GM18508 (cell line): ENCODE measurements at regions not wholly inside any gene's neighbourhood (a gene's known extent, or its start where the extent isn't known, plus 50 kb on each side); places are given as distances from the start of the nearest gene placed in this dataset.
"Not testable (repeated sequence)": the region's sequence is repeated elsewhere in the genome, so short reads cannot be mapped to it uniquely, and the experiment has no call there.

Experiments
- ATAC-seq: cut with Tn5 transposase; IDR thresholded peaks from one replicate; pipeline ENCODE4 v1.9.1; 2021; ENCODE audit warnings: moderate number of reproducible peaks; ENCODE audit not compliant: insufficient read depth, unreplicated experiment

DNA sequence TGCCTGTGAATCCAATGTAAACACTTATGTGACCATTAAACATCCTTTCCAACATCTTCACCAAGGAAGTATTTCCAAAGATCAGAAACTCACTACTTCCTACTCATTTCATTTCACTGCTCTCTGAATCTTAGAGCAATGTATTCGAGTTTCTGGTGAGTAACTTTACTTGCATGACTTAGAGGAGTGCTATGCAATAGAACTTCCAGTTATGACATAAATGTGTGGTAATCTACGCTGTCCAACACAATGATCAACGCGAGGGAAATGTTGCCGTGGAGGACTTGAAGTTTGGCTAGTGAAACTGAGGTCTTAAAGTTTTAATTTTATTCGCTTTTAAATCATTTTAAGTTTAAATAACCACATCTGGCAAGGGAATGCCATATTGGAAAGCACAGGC is 1326.3 kb downstream of the XPNPEP1 start:
- no peak for ATAC-seq

DNA sequence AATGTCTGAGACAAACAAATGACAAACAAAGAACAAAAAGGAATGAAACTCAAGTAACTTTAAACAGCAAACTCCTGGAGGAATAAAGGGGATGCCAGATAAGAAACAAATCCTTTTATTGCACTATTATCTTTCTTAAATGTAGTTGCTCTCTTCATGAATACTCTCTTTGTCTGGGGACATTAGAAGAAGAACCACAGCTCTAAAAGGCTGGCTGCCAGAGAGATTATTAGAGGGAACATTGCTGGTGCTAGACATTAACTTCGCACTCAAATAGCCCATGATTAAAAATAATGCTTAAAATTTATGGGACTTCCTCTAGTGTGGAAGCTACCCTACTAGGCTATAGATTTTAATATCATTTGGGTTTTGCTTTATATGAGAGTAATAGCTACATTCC is 1330.4 kb downstream of the XPNPEP1 start:
- no peak for ATAC-seq

DNA sequence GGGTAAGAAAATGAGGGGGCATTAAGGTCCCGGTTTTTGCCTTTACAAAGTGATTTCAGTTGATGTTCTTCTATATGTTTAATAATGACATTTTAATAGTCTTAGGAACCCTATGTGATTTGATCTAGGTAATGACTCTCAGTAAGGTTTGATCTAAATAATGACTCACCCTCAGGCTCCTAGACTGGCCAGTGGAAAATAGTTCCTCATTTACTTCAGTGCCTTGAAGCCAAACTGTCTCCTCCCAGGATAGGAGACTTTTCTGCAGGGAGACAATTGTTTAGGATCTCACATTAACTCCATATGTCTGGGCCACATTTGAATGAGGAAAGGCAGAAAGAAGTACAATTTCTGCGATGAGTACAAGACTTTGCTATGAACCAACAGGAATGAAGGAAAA is 1331.9 kb downstream of the XPNPEP1 start:
- ATAC-seq: no peak

DNA sequence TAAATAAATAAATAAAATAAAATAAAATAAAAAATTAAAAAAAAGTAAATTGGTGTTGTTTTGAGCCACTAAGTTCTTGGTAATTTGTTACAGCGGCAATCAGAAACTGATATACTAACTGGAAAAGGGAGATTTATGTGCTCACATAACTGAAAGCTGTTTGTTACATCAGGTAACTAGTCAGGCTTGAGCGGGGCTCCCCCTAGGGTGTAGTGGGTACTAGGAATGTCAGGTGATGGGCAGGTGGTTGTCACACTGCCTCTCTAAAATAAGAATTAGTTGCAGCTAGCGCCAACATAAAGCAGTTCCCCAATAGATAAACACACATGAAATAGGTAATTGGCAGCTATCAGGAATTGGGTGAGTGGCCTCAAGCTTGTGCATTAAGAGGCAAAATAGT is 1336.9 kb downstream of the XPNPEP1 start:
- ATAC-seq: no peak

DNA sequence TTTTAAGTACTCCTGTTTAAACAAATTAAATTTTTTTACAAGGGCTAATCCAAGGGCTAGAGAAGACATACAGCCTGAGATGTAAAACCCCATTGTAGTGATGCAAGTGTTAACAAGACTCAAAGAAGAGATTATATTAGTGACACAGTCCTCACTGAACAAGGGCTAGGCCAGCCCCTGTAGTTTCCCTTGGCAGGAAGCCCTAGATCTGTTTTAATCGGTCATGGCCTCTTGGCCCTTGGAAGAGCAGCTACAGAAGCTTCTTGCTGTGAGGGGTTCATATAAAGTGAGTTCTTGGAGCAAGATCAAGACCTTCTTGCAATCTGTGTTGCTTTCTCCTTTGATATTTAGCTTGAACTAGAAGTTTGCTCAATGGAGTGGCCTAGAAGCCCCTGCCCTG is 1339.4 kb downstream of the XPNPEP1 start:
- no peak for ATAC-seq

DNA sequence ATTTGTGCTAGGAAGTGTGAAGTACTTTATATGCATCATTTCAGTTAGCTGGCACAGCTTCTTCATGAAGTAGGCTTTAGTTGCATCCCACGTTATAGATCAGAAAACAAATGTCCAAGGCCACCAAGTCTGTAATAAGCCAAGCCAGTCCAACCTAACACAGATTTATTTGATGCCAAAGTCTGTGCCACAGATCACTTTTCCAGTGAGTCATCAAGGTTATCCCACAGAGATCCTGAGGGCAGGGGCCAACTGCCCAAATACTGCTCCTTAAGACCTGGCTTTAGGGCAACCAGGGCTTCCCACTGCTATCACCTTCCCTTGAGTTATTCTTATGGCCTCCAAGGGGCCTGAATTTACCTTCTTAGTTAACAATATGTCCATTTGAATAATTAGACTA is 1340.4 kb downstream of the XPNPEP1 start:
- no peak for ATAC-seq

DNA sequence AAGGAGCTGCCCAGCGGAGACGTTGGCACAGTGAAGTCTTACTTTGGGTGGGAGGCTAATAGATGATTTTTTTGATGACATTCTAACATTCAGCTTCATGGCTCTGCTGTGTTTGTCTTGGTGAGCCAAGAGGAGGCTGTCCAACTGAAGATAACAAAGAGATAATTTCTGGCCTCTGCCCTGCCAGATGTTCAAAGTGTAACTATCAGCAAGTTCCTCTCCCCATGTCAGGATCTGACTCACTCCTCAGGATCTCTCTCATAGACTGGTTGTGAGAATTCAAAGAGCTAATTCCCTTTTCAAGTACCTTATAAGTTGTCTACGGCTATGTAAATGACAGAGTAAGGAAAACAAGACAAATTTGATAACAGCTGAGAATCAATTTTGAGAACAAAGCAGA is 1340.9 kb downstream of the XPNPEP1 start:
- no peak for ATAC-seq

DNA sequence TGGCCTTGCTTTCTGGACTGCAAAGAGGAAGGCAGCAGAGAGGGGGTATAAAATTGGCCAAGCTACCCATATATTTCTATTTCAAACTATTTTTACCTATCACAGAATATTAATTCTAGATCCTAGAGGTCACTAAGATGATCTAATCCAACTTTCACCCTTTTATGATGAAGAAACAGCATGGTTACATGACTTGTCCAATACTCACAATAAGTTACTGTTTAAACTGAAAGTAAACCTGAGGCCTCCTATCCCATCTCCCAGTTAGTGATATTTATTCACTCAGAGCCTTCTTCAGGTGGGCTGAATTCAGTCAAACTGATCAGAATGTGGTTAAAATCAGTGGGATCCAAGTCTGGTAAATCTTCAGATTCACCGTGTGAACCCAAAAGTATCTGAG is 1345.1 kb downstream of the XPNPEP1 start:
- ATAC-seq: no peak

DNA sequence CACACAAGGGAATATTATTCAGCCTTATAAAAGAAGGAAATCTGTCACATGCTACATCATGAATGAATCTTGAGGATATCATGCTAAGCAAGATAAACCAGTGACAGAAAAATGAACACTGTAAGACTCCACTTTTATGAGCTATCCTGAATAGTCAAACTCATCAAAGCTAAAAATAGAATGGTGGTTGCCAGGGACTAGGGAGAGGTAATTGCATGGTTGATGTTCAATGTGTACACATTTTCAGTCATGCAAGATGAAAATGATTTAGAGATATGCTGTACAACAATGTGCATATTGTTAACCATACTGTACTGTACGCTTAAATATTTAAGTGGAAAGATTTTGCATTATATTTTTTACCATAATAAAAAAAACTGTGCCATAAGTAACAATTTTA is 1349.1 kb downstream of the XPNPEP1 start:
- ATAC-seq: no peak

DNA sequence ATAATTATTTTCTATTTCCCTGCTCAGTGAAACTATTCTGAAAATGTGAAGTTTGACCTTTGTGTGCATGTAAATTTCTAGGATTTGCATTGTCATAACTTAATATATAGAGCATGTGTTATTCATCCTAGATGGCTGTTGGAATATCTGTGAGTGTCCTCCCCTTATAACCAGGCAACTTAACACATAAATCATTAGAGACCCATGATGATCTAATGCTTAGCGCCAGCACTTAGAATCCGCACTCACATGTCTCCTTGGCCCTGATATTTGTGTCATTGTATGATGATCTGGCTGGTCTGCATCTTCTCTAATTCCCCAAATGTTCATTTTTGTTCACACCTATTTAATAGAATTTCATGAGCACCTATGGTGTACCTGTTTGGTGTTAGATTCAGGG is 1354.5 kb downstream of the XPNPEP1 start:
- no peak for ATAC-seq

DNA sequence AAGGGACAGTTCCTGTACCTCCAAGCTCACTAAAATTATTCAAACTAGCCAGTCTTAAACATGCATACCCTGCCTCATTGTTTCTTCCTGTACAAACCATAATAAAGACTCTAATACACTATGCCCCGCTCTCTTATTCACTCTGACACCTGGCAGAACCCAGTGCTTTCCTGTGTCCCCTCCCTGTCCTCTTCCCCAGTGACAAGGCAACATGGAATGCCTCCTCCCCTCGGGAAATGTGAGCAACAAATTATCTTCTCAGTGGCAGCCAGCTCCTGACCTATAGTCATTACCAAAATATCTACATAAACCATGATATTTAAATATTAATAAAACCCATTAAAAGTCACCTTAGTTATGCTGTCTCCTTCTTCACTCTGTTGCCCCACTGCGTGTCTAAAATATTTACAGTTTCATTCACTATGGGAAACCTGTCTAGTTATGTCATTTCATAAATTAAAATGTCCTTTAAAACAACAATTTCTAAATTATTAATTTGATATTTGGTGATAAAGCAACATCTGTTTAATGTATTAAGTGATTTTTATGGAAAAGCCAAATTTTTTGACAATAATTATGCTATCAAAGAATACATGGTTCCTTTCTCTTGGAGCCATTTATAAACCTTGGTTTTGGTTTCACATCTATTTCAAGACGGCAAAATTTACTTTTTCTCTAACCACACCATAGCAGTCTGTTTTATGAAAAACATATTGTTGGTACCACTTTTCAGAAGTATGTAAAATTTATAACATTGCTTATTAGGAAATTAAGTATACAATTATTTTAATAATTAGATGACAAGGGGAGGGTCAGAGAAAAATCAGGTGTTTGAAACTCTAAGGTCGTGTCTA is 1355.2 kb downstream of the XPNPEP1 start:
- ATAC-seq: peak; percentile 63

DNA sequence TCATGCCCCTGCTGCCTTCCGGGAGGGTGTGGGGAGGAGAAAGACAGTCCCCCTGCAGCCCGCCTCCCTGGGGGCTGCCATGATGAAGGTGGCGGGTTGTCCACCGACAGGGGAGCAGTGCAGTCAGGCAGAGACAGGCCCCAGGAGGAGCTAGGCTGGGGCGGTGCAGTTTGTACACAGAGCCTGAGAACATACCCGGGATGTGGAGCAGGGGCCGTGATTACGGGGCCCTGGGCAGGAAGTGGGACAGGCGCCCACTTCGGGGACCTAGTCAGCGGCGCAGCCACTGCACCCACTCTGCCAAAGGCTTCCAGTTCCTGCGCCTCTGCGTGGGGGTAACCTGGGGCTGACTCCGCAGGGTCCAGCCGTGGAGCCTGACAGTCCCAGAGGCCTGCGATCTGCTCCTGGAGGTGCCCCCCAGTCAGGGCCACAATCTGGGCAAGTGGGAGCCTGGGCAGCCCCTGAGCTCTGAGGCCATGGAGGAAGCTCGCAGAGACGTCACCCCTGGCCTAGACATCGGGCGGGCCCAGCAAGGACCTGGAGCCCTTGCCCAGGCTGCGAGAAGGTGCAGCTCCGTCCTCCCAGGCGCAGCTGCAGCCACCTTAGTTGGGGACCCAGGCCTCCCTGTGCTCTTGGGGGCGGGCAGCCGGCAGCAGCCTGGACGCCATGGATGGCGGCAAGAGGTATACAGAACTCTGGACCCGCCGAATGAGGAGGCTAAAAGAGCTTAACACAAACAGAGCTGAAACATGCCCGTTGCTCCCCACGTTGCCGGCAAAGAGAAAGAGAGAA is 1356.8 kb downstream of the XPNPEP1 start:
- no peak for ATAC-seq

DNA sequence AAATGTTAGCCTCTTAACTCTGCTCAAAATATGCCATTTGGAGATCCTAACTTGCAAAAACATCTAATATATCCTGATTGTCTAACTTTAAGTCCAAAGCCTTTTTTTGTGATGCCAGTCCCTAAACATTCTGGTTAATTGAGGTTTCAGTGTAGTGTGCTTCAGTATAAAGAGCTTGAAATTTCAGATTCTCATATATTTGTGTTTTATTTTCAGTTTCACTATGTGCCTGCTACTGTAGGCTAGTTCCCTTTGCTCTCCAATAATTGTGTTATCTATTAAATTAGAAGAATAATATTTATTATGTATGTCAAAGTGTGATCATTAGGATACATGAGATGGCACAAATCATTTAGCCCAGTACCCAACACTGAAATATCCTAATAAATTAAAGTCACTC is 1361.2 kb downstream of the XPNPEP1 start:
- peak; percentile 53 for ATAC-seq

DNA sequence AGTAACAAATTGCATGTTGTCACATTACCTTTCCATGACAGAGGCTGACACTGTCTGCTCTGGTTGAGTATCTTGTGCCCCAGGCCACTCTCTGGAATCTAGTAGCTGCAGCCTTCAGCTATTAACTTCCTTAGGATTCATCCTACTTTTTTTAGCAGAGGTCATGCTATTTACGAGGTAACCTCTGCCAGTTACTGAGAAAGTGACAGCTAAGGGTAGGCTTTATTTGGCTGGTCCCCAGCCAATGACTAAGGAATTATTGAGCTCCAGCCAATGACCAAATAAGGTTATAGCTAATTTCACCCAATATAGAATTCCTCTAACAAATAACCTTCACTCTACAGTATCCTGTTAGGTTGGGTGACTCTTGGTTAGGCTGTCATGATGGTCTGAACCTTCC is 1361.7 kb downstream of the XPNPEP1 start:
- ATAC-seq: no peak

DNA sequence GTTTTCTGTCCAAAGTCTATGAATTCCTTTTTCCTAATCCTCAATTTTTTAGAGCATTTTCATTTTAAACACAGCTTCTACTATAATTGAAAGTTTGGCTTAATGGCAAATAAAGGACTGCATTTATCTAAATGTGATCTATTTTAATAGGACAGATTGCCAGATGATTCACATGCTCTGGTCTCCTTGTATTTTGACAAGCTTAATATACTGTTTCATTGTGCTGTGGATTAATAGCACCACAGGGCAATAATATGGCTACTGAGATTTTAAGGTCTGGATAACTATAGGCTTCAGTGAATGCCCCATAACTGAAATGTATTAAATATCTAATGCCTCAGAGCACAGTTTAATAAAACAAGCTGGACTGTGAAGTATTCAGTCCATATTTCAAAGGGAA is 1362.8 kb downstream of the XPNPEP1 start:
- no peak for ATAC-seq

DNA sequence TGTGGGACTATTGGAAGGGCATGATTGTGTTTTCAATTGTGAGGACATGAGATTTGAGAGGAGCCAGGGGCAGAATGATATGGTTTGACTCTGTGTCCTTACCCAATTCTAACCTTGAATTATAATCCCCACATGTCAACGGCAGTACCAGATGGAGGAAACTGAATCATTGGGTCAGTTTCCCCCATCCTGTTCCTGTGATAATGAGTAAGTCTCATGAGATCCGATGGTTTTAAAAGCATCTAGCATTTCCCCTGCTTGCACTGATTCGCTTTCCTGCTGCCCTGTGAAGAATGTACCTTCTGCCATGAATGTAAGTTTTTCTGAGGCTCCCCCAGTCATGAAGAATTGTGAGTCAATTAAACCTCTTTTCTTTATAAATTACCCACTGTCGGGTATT is 1367.1 kb downstream of the XPNPEP1 start:
- ATAC-seq: no peak

DNA sequence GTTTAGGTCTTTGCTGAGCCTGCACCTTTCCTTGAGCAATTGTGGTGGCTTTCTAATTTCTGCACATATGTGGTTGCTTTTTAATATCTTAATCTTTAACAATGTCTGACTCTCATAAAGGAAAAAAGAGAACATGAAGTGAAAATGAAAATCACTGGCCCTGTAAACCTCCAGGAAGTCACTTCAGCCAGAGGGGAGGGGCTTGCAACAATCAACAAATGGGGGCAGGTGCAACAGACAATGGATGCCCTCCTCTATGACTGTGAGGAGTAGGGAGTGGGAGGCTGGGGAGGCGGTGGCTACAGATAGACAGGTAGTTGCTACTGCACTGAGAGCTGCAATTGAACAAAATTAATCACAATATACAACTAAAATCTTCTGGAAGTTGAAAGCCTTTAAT is 1377.4 kb downstream of the XPNPEP1 start:
- ATAC-seq: peak; percentile 79

DNA sequence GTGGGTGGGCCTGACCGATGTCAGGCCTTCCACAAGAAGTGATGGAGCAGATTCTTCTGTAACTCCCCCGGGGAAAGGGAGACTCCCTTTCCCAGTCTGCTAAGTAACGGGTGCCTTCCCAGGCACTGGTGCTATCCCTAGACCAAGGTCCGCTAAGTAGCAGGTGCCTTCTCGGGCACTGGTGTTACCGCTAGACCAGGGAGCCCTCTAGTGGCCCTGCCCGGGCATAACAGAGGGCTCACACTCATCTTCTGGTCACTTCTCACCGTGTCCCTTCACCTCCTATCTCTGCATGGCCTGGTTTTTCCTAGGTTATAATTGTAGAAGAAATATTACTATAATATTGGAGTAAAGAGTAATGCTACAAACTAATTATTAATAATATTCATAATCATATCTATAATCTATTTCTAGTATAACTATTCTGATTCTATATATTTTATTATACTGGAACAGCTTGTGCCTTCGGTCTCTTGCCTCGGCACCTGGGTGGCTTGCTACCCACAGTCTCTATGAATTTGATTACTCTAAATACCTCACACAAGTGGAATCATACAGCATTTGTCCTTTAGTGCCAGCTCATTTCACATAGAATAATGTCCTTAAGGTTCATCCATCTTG is 1378.7 kb downstream of the XPNPEP1 start:
- ATAC-seq: peak; percentile 35

DNA sequence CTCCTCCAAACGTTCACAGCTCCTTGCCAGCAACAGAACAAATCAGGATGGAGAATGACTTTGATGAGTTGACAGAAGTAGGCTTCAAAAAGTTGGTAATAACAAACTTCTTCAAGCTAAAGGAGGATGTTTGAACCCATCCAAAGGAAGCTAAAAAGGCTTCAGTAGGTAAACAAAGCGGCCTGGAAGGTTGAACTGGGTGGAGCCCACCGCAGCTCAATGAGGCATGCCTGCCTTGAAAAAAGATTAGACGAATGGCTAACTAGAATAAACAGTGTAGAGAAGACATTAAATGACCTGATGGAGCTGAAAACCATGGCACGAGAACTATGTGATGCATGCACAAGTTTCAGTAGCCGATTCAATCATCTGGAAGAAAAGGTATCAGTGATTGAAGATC is 1369.0 kb upstream of the SORCS1 start:
- not testable (repeated sequence) for ATAC-seq

DNA sequence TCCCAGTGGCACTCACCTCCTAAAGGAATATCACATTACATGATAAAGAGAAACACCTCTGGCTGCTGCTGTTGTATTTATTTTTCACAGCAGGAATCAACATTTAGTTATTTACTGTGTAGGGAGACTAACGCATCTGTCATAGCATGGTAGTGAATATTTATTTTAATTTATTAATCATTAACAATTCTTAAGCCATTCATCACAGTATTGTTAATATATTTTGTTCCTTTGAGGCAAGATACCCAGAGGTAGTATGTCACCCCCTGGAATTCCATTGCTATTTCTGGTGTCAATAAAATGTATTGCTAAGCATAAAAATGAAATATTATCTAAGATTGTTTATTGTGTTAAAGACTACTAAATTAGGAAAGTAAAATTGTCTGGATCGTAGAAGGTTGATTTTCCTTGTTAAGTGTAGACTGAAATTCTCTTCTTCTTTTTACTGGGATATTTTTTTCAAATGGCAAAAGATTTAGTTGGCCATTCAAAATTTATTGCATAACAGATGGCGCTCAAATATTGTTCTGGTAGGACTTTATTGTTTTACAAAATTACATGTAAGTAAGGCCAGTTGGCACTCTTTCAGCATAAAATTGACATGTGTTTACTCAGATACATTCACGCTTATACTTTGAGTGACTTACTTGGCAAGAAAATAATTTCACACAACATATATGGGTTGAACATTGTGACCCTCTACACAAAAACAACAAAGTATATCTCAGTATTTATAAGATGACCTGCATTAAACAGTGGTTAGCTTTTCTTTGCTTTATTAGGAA is 1358.7 kb upstream of the SORCS1 start:
- no peak for ATAC-seq
